GM21515 (cell line): ENCODE measurements at regions not wholly inside any gene's neighbourhood (a gene's known extent, or its start where the extent isn't known, plus 50 kb on each side); places are given as distances from the start of the nearest gene placed in this dataset.
"Not testable (repeated sequence)": the region's sequence is repeated elsewhere in the genome, so short reads cannot be mapped to it uniquely, and the experiment has no call there.

Source experiments
- ATAC-seq: cut with Tn5 transposase; IDR thresholded peaks from one replicate; pipeline ENCODE4 v1.9.1; 2021; ENCODE audit not compliant: unreplicated experiment

- ATAC-seq: no peak
Observed at GRCh38 chr3:70657454-70657853, 345.0 kb upstream of the MDFIC2 start.

- ATAC-seq: no peak
Observed at GRCh38 chr3:70647823-70648222, 335.4 kb upstream of the MDFIC2 start.

- no peak for ATAC-seq
Observed at GRCh38 chr3:70647094-70647493, 334.7 kb upstream of the MDFIC2 start.

GRCh38 chr3:70646635-70647034, 334.2 kb upstream of the MDFIC2 start:
- no peak for ATAC-seq

- no peak for ATAC-seq
Observed at GRCh38 chr3:70640481-70640880, 328.0 kb upstream of the MDFIC2 start.

GRCh38 chr3:70635301-70635700, 322.9 kb upstream of the MDFIC2 start:
- ATAC-seq: no peak

GRCh38 chr3:70631716-70632307, 319.4 kb upstream of the MDFIC2 start:
- ATAC-seq: no peak

- ATAC-seq: no peak
Observed at GRCh38 chr3:70621451-70621850, 309.0 kb upstream of the MDFIC2 start.

GRCh38 chr3:70620956-70621355, 308.5 kb upstream of the MDFIC2 start:
- no peak for ATAC-seq

GRCh38 chr3:70620367-70620766, 307.9 kb upstream of the MDFIC2 start:
- no peak for ATAC-seq

- ATAC-seq: no peak
Observed at GRCh38 chr3:70618151-70618550, 305.7 kb upstream of the MDFIC2 start.

- ATAC-seq: not testable (repeated sequence)
Observed at GRCh38 chr3:70617349-70617748, 304.9 kb upstream of the MDFIC2 start.

GRCh38 chr3:70615286-70615685, 302.8 kb upstream of the MDFIC2 start:
- no peak for ATAC-seq

- ATAC-seq: no peak
Observed at GRCh38 chr3:70614111-70614510, 301.7 kb upstream of the MDFIC2 start.

- ATAC-seq: no peak
Observed at GRCh38 chr3:70612920-70613319, 300.5 kb upstream of the MDFIC2 start.

GRCh38 chr3:70611667-70612277, 299.3 kb upstream of the MDFIC2 start:
- not testable (repeated sequence) for ATAC-seq

- no peak for ATAC-seq
Observed at GRCh38 chr3:70608434-70608833, 296.0 kb upstream of the MDFIC2 start.

GRCh38 chr3:70607469-70607868, 295.0 kb upstream of the MDFIC2 start:
- no peak for ATAC-seq

- ATAC-seq: no peak
Observed at GRCh38 chr3:70606018-70606417, 293.6 kb upstream of the MDFIC2 start.

GRCh38 chr3:70603103-70603502, 290.7 kb upstream of the MDFIC2 start:
- no peak for ATAC-seq

GRCh38 chr3:70597312-70597711, 284.9 kb upstream of the MDFIC2 start:
- ATAC-seq: no peak

GRCh38 chr3:70583682-70584081, 271.2 kb upstream of the MDFIC2 start:
- ATAC-seq: no peak

GRCh38 chr3:70582803-70583202, 270.4 kb upstream of the MDFIC2 start:
- no peak for ATAC-seq
